Endodermal cell (in vitro differentiated cells): ENCODE measurements at regions not wholly inside any gene's neighbourhood (a gene's known extent, or its start where the extent isn't known, plus 50 kb on each side); places are given as distances from the start of the nearest gene placed in this dataset.

Experiments
- DNase-seq: peaks from one replicate; pipeline ENCODE4 v3.0.0-alpha.2; 2017
- H3K27ac ChIP-seq: 2 replicates; pipeline ENCODE4 v1.5.1; 2013; ENCODE audit warnings: mild to moderate bottlenecking, low read depth, low read length, moderate library complexity
- H3K27me3 ChIP-seq: 2 replicates; pipeline ENCODE4 v1.6.1; 2013; ENCODE audit warnings: mild to moderate bottlenecking, low read length, moderate library complexity; ENCODE audit not compliant: insufficient read depth, control insufficient read depth, poor library complexity, severe bottlenecking
- H3K36me3 ChIP-seq: 2 replicates; pipeline ENCODE4 v1.7.0; 2013; ENCODE audit warnings: mild to moderate bottlenecking, low read length, moderate library complexity; ENCODE audit not compliant: control insufficient read depth, insufficient read depth
- H3K4me1 ChIP-seq: one replicate; pipeline ENCODE4 v1.7.0; 2013; ENCODE audit warnings: low read length; ENCODE audit not compliant: control insufficient read depth, insufficient read depth
- H3K4me3 ChIP-seq: 2 replicates; pipeline ENCODE4 v1.5.1; 2013; ENCODE audit warnings: mild to moderate bottlenecking, low read length, moderate library complexity
- H3K9ac ChIP-seq: 2 replicates; pipeline ENCODE4 v1.6.1; 2013; ENCODE audit warnings: mild to moderate bottlenecking, low read length, moderate library complexity; ENCODE audit not compliant: poor library complexity, severe bottlenecking; ENCODE audit errors: extremely low read depth
- H3K9me3 ChIP-seq: 2 replicates; pipeline ENCODE4 v1.6.1; 2013; ENCODE audit warnings: mild to moderate bottlenecking, low read length, moderate library complexity; ENCODE audit not compliant: control insufficient read depth
- H3K27ac Mint-ChIP-seq: 2 replicates; pipeline ENCODE4 v1.8.0; 2020; ENCODE audit warnings: mixed read lengths
- H3K27me3 Mint-ChIP-seq: 2 replicates; pipeline ENCODE4 v1.8.0; 2021; ENCODE audit warnings: mild to moderate bottlenecking, mixed read lengths; ENCODE audit not compliant: insufficient read depth
- H3K36me3 Mint-ChIP-seq: 2 replicates; pipeline ENCODE4 v1.8.0; 2020; ENCODE audit warnings: low read depth, mixed read lengths
- H3K4me1 Mint-ChIP-seq: 2 replicates; pipeline ENCODE4 v1.8.0; 2020; ENCODE audit warnings: mixed read lengths
- H3K4me3 Mint-ChIP-seq: 2 replicates; pipeline ENCODE4 v1.8.0; 2020; ENCODE audit warnings: mild to moderate bottlenecking, moderate library complexity, mixed read lengths
- H3K9me3 Mint-ChIP-seq: 2 replicates; pipeline ENCODE4 v1.8.0; 2020; ENCODE audit warnings: mild to moderate bottlenecking, mixed read lengths
- WGBS, 2 experiments: methylation state at CpG; one replicate each; pipeline versions ENCODE4 v1.1.5 to v1.1.7; 2013; ENCODE audit warnings: missing lambda C conversion rate in 2 of 2, mixed read lengths in 1 of 2; ENCODE audit not compliant: insufficient coverage in 1 of 2, insufficient read length in 1 of 2; 5-methylcytosine and 5-hydroxymethylcytosine counted together
- TF ChIP-seq, protein P1 (sequence below): fragments of 200-600 bp; sonication (generic); conservative IDR thresholded peaks from 2 replicates; pipeline ENCODE4 v1.5.0; 2021; ENCODE audit warnings: antibody characterized with exemption, mild to moderate bottlenecking

DNA sequence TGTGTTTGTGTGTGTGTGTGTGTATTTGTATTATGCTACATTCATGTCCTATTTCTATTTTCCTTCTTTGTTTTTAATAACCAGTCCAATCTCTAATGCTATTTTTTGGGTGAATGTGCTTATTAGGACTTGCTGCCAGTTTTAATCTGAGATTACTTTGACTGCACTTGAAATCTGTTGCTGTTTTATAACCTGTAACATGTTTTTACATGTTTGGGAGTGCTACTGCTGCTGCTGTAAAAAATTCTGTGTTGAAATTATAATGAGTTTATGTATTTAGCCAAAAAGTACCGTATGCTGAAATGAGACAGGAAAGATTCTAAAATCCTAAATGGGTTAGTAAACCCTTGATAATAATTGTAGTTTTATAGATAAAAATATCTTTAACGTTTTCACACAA lies 104.7 kb upstream of the SSBP2 start:
- H3K27me3 ChIP-seq = no peaks in the 10 kb centered on the region
- no peaks in the 10 kb centered on the region for H3K36me3 Mint-ChIP-seq
- no peaks in the 10 kb centered on the region for H3K27me3 Mint-ChIP-seq
- 94% methylated on average over 1 of the region's 2 CpGs; no CpG with 5 or more reads in 1 of the 2 experiments for WGBS, 2 experiments
- no peaks in the 10 kb centered on the region for H3K9me3 Mint-ChIP-seq
- H3K4me1 ChIP-seq = peaks cover 15% of the 10 kb centered on the region
- no peak overlapping the region for H3K4me3 Mint-ChIP-seq
- no peak for DNase-seq
- no peaks in the 10 kb centered on the region for H3K36me3 ChIP-seq
- TF ChIP-seq, protein P1, sequence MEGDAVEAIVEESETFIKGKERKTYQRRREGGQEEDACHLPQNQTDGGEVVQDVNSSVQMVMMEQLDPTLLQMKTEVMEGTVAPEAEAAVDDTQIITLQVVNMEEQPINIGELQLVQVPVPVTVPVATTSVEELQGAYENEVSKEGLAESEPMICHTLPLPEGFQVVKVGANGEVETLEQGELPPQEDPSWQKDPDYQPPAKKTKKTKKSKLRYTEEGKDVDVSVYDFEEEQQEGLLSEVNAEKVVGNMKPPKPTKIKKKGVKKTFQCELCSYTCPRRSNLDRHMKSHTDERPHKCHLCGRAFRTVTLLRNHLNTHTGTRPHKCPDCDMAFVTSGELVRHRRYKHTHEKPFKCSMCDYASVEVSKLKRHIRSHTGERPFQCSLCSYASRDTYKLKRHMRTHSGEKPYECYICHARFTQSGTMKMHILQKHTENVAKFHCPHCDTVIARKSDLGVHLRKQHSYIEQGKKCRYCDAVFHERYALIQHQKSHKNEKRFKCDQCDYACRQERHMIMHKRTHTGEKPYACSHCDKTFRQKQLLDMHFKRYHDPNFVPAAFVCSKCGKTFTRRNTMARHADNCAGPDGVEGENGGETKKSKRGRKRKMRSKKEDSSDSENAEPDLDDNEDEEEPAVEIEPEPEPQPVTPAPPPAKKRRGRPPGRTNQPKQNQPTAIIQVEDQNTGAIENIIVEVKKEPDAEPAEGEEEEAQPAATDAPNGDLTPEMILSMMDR = no peak
- H3K9ac ChIP-seq = no peak overlapping the region
- no peak overlapping the region for H3K4me3 ChIP-seq
- H3K27ac ChIP-seq = no peak overlapping the region
- peaks cover 51% of the 10 kb centered on the region for H3K4me1 Mint-ChIP-seq
- H3K27ac Mint-ChIP-seq = no peak overlapping the region
- H3K9me3 ChIP-seq = no peaks in the 10 kb centered on the region

DNA sequence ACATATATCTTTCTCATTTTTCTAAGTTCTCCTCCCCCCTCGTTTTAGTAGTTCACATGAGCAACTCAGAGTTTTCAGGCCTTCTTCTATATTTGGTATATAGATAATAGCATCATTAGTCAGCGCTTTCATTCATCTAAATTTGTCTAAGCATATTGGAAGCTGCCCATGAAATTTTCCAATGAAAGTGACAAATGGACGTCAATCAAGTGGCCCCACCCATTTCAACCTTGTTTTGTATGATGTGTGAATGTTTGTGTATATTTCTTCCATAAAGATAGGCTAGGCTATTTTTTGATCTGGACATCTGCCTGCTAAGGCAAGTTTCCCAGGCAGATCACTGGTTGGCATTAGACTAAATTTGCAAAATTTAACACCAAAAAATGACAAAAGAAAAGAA lies 104.0 kb upstream of the SSBP2 start:
- no peak for DNase-seq
- TF ChIP-seq, protein P1 = no peak
- H3K27me3 Mint-ChIP-seq = no peaks in the 10 kb centered on the region
- no peak overlapping the region for H3K9ac ChIP-seq
- H3K9me3 Mint-ChIP-seq = no peaks in the 10 kb centered on the region
- H3K36me3 ChIP-seq = no peaks in the 10 kb centered on the region
- H3K27ac Mint-ChIP-seq = no peak overlapping the region
- no peak overlapping the region for H3K4me3 Mint-ChIP-seq
- no peaks in the 10 kb centered on the region for H3K27me3 ChIP-seq
- 83 to 86% methylated on average over 2 to 3 of the region's 3 CpGs for WGBS, 2 experiments
- no peak overlapping the region for H3K4me3 ChIP-seq
- H3K27ac ChIP-seq = no peak overlapping the region
- peaks cover 17% of the 10 kb centered on the region for H3K4me1 ChIP-seq
- peaks cover 58% of the 10 kb centered on the region for H3K4me1 Mint-ChIP-seq
- no peaks in the 10 kb centered on the region for H3K9me3 ChIP-seq
- H3K36me3 Mint-ChIP-seq = no peaks in the 10 kb centered on the region

DNA sequence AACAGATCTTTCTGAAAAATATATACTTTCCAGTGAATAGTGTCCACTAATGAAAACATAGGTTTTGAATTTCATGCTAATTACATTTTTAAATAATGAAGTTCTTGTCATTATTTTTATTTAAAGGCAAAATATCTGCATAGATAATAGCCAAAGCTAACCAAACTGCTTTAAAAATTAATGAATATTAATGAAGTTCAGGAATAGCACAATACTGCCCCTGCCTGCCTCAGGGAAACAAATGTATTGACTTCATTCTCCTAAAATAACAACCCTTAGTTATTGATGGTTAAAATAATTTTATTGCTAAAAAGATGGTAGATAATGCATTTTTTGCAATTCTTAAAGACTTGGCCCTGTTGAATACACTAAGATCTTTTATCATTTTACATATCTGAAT lies 103.6 kb upstream of the SSBP2 start:
- Mint-ChIP-seq H3K27ac (no peak overlapping the region), H3K9me3 (no peaks in the 10 kb centered on the region), H3K27me3 (no peaks in the 10 kb centered on the region), H3K4me1 (peaks cover 62% of the 10 kb centered on the region), H3K36me3 (no peaks in the 10 kb centered on the region), H3K4me3 (no peak overlapping the region)
- no peaks in the 10 kb centered on the region for H3K36me3 ChIP-seq
- peaks cover 17% of the 10 kb centered on the region for H3K4me1 ChIP-seq
- no peak overlapping the region for H3K27ac ChIP-seq
- no peak overlapping the region for H3K4me3 ChIP-seq
- H3K9ac ChIP-seq = no peak overlapping the region
- no peak for DNase-seq
- no peaks in the 10 kb centered on the region for H3K27me3 ChIP-seq
- TF ChIP-seq, protein P1 = peak; percentile 57
- no peaks in the 10 kb centered on the region for H3K9me3 ChIP-seq
